Uterus (tissue), 3 donors: ENCODE measurements at regions not wholly inside any gene's neighbourhood (a gene's known extent, or its start where the extent isn't known, plus 50 kb on each side); places are given as distances from the start of the nearest gene placed in this dataset.

Source experiments
- DNase-seq, 2 donors: peaks; one replicate each; pipeline ENCODE4 v3.0.0-alpha.2; 2019 to 2020
- H3K27ac ChIP-seq, 2 donors: fragments of 200-600 bp; sonication (generic); 1 replicate in 1 of 2; 2 replicates in 1 of 2; pipeline ENCODE4 v1.5.1; 2016 to 2018
- H3K27me3 ChIP-seq, 2 donors: fragments of 200-600 bp; sonication (generic); one replicate each; pipeline ENCODE4 v1.5.1; 2018 to 2019; ENCODE audit warnings: control low read depth in 1 of 2
- H3K36me3 ChIP-seq, 2 donors: fragments of 200-600 bp; sonication (generic); one replicate each; pipeline ENCODE4 v1.5.1; 2019; ENCODE audit warnings: control low read depth in 1 of 2
- H3K4me1 ChIP-seq, 2 donors: fragments of 200-600 bp; sonication (generic); one replicate each; pipeline ENCODE4 v1.5.1; 2018 to 2019; ENCODE audit warnings: control low read depth in 1 of 2
- H3K4me3 ChIP-seq, 2 donors: fragments of 200-600 bp; sonication (generic); 1 replicate in 1 of 2; 2 replicates in 1 of 2; pipeline ENCODE4 v1.5.1; 2018 to 2019; ENCODE audit warnings: mild to moderate bottlenecking in 1 of 2
- H3K9me3 ChIP-seq, 2 donors: fragments of 200-600 bp; sonication (generic); one replicate each; pipeline ENCODE4 v1.5.1; 2019; ENCODE audit warnings: control low read depth in 1 of 2
- CTCF ChIP-seq, 4 experiments: fragments of 200-600 bp in 2 of 4; fragments of 450-650 bp in 2 of 4; sonication (generic) in 2 of 4; IDR thresholded peaks; one replicate each; pipeline ENCODE4 v1.5.1; 2016 to 2019; ENCODE audit warnings: antibody characterized with exemption in 4 of 4, mild to moderate bottlenecking in 2 of 4, moderate library complexity in 1 of 4
- POLR2A ChIP-seq, 2 donors: fragments of 450-650 bp; IDR thresholded peaks; one replicate each; pipeline ENCODE4 v1.6.1; 2016; ENCODE audit warnings: antibody characterized with exemption in 2 of 2, mild to moderate bottlenecking in 1 of 2, moderate library complexity in 1 of 2
- intact Hi-C: fragments of 100-400 bp; cut with DNase I; formaldehyde crosslinking; loops from one replicate; pipeline ENCODE4 v1.15.1; 2023; ENCODE audit warnings: low total_unique reads
- donor health status: DM: yes; HTN: yes; CAD: no.

- Histone ChIP-seq H3K4me3 (no peak overlapping the region), H3K4me1 (no peaks in the 10 kb centered on the region), H3K27me3 (no peaks in the 10 kb centered on the region), H3K9me3 (no peaks in the 10 kb centered on the region), H3K27ac (no peak overlapping the region), H3K36me3 (no peaks in the 10 kb centered on the region)
- TF ChIP-seq POLR2A (IDR thresholded peaks at IDR 0.05) = no peak
- TF ChIP-seq CTCF (IDR thresholded peaks at IDR 0.05) = no peak
- intact Hi-C loops = no loop called here
- no peak for DNase-seq
These were observed 181.0 kb downstream of the TFAP2C start for GRCh38 chr20:56810141-56810540.

GRCh38 chr20:56815796-56816195, 186.7 kb downstream of the TFAP2C start:
- no peaks in the 10 kb centered on the region for H3K27me3 ChIP-seq
- intact Hi-C loops = no loop called here
- H3K27ac ChIP-seq = no peak overlapping the region
- H3K9me3 ChIP-seq = no peaks in the 10 kb centered on the region
- no peak for DNase-seq
- TF ChIP-seq CTCF (IDR thresholded peaks at IDR 0.05) = no peak
- TF ChIP-seq POLR2A (IDR thresholded peaks at IDR 0.05) = no peak
- H3K4me1 ChIP-seq = no peaks in the 10 kb centered on the region
- H3K36me3 ChIP-seq = no peaks in the 10 kb centered on the region
- no peak overlapping the region for H3K4me3 ChIP-seq

GRCh38 chr20:56816349-56816748, 187.2 kb downstream of the TFAP2C start:
- H3K4me3 ChIP-seq = no peak overlapping the region
- H3K27me3 ChIP-seq = no peaks in the 10 kb centered on the region
- H3K4me1 ChIP-seq = no peaks in the 10 kb centered on the region
- H3K27ac ChIP-seq = no peak overlapping the region
- no peak for DNase-seq
- no peak for TF ChIP-seq CTCF (IDR thresholded peaks at IDR 0.05)
- TF ChIP-seq POLR2A (IDR thresholded peaks at IDR 0.05) = no peak
- no peaks in the 10 kb centered on the region for H3K9me3 ChIP-seq
- H3K36me3 ChIP-seq = no peaks in the 10 kb centered on the region
- intact Hi-C loops = no loop called here

- TF ChIP-seq POLR2A (IDR thresholded peaks at IDR 0.05) = no peak
- TF ChIP-seq CTCF (IDR thresholded peaks at IDR 0.05) = no peak
- intact Hi-C loops = no loop called here
- Histone ChIP-seq H3K27me3 (no peaks in the 10 kb centered on the region), H3K9me3 (no peaks in the 10 kb centered on the region), H3K36me3 (no peaks in the 10 kb centered on the region), H3K4me1 (no peaks in the 10 kb centered on the region), H3K4me3 (no peak overlapping the region), H3K27ac (no peak overlapping the region)
- DNase-seq = no peak
These were observed 188.9 kb downstream of the TFAP2C start for GRCh38 chr20:56817780-56818675.

- intact Hi-C loops = no loop called here
- no peaks in the 10 kb centered on the region for H3K4me1 ChIP-seq
- no peak overlapping the region for H3K27ac ChIP-seq
- H3K4me3 ChIP-seq = no peak overlapping the region
- TF ChIP-seq CTCF (IDR thresholded peaks at IDR 0.05) (no peak), POLR2A (IDR thresholded peaks at IDR 0.05) (no peak)
- H3K27me3 ChIP-seq = no peaks in the 10 kb centered on the region
- no peaks in the 10 kb centered on the region for H3K9me3 ChIP-seq
- DNase-seq = no peak
- no peaks in the 10 kb centered on the region for H3K36me3 ChIP-seq
These were observed 191.9 kb downstream of the TFAP2C start for GRCh38 chr20:56820984-56821383.
